GM12878 (cell line): ENCODE measurements at regions not wholly inside any gene's neighbourhood (a gene's known extent, or its start where the extent isn't known, plus 50 kb on each side); places are given as distances from the start of the nearest gene placed in this dataset.

Source experiments
- ATAC-seq: fragments of 200-7000 bp; cut with Tn5 transposase; 3 replicates; pipeline ENCODE4 v1.9.1; 2020; ENCODE audit warnings: mild to moderate bottlenecking, moderate library complexity
- BruUV-seq: library from RNA; stranded (reverse); fragments of 400-500 nt; replicated peaks from 2 replicates; lab custom pipeline; 2021; lab: Mats Ljungman, UMichigan
- CTCF ChIA-PET: fragments of 300-600 bp; sonication (Branson Sonifier 250); formaldehyde crosslinking; extraction: SDS; loops from one replicate; lab custom pipeline; 2021; ENCODE audit warnings: inconsistent platforms; lab: Yijun Ruan, JAX
- POLR2A ChIA-PET: fragments of 350-600 bp; formaldehyde crosslinking; extraction: SDS; loops from one replicate; lab custom pipeline; 2021; ENCODE audit warnings: inconsistent platforms; lab: Charles Lee
- RAD21 ChIA-PET: fragments of 300-600 bp; sonication (Branson Sonifier 250); formaldehyde crosslinking; loops from one replicate; lab custom pipeline; 2023; ENCODE audit warnings: antibody characterized with exemption; ENCODE audit not compliant: unreplicated experiment; lab: Charles Lee
- SMC1A ChIA-PET: fragments of 300-600 bp; sonication (Branson Sonifier 250); formaldehyde crosslinking; loops from one replicate; lab custom pipeline; 2023; ENCODE audit not compliant: unreplicated experiment, uncharacterized antibody; lab: Charles Lee
- DNase-seq: peaks from one replicate; pipeline ENCODE4 v3.0.0-alpha.2; 2011; ENCODE audit warnings: low read depth, low spot score
- FAIRE-seq: peaks from 3 replicates; lab custom pipeline; 2011; peaks lifted over from hg19 to GRCh38; lab: Jason Lieb, UNC
- H2AFZ ChIP-seq: 2 replicates; pipeline ENCODE4 v1.6.0; 2011; ENCODE audit warnings: low read depth, low read length, control low read depth; ENCODE audit not compliant: control insufficient read depth
- H3K27ac ChIP-seq: 2 replicates; pipeline ENCODE4 v1.5.1; 2011; ENCODE audit warnings: control low read depth; ENCODE audit not compliant: control insufficient read depth, insufficient read depth
- H3K27me3 ChIP-seq, 2 experiments: replicated peaks in 1 of 2; 2 replicates each; pipeline versions ENCODE4 v1.6.0 to v1.6.1; 2011; ENCODE audit warnings: low read length in 1 of 2; ENCODE audit not compliant: control insufficient read depth in 2 of 2, insufficient read depth in 2 of 2
- H3K36me3 ChIP-seq, 2 experiments: 2 replicates each; pipeline ENCODE4 v1.5.1; 2011; ENCODE audit warnings: low read length in 1 of 2; ENCODE audit not compliant: control insufficient read depth in 2 of 2, insufficient read depth in 2 of 2
- H3K4me1 ChIP-seq: 2 replicates; pipeline ENCODE4 v1.6.1; 2011; ENCODE audit warnings: mild to moderate bottlenecking, low read length, moderate library complexity, mixed read lengths; ENCODE audit not compliant: control insufficient read depth, insufficient read depth
- H3K4me2 ChIP-seq: 2 replicates; pipeline ENCODE4 v1.6.0; 2011; ENCODE audit warnings: control low read depth; ENCODE audit not compliant: control insufficient read depth, insufficient read depth
- H3K4me3 ChIP-seq: fragments of 200-600 bp; sonication (generic); 2 replicates; pipeline ENCODE4 v1.5.1; 2016
- H3K79me2 ChIP-seq: 2 replicates; pipeline ENCODE4 v1.6.0; 2011; ENCODE audit warnings: low read length; ENCODE audit not compliant: control insufficient read depth, insufficient read depth
- H3K9ac ChIP-seq: 2 replicates; pipeline ENCODE4 v1.8.0; 2011; ENCODE audit warnings: low read length, control low read depth, mixed read lengths; ENCODE audit not compliant: control insufficient read depth, insufficient read depth
- H3K9me3 ChIP-seq: replicated peaks from 3 replicates; pipeline ENCODE4 v1.5.1; 2011; ENCODE audit warnings: mild to moderate bottlenecking, low read length; ENCODE audit not compliant: control insufficient read depth, insufficient read depth
- H4K20me1 ChIP-seq: 2 replicates; pipeline ENCODE4 v1.6.0; 2011; ENCODE audit not compliant: control insufficient read depth, insufficient read depth
- FOXK2 ChIP-seq: fragments of 450-650 bp; IDR thresholded peaks from 2 replicates; pipeline ENCODE4 v1.6.1; 2017; ENCODE audit warnings: mild to moderate bottlenecking, moderate library complexity
- GATAD2B ChIP-seq: fragments of 450-650 bp; conservative IDR thresholded peaks from 2 replicates; pipeline ENCODE4 v1.6.1; 2017; ENCODE audit warnings: low read depth, mild to moderate bottlenecking, moderate library complexity
- HDGF ChIP-seq: fragments of 450-650 bp; IDR thresholded peaks from 2 replicates; pipeline ENCODE4 v1.6.1; 2016; ENCODE audit warnings: antibody characterized with exemption
- IRF4 ChIP-seq: IDR thresholded peaks from 2 replicates; pipeline ENCODE4 v1.6.1; 2011; ENCODE audit warnings: low read depth, low read length
- RAD21 ChIP-seq: IDR thresholded peaks from 2 replicates; pipeline ENCODE4 v1.6.1; 2011; ENCODE audit warnings: mild to moderate bottlenecking, low read depth, low read length, moderate library complexity; ENCODE audit not compliant: insufficient read depth
- SUZ12 ChIP-seq: fragments of 200-600 bp; sonication (generic); IDR thresholded peaks from one replicate; pipeline ENCODE4 v1.6.1; 2018; ENCODE audit warnings: antibody characterized with exemption, mild to moderate bottlenecking; ENCODE audit not compliant: unreplicated experiment
- WGBS: methylation state at CpG from one replicate; pipeline ENCODE4 v1.1.6; 2016; ENCODE audit warnings: low lambda C conversion rate; ENCODE audit not compliant: insufficient replicate concordance, insufficient coverage; ENCODE audit errors: missing lambda C conversion rate; 5-methylcytosine and 5-hydroxymethylcytosine counted together
- in situ Hi-C: fragments of 300-500 bp; cut with MboI; formaldehyde crosslinking; loops from 9 replicates; pipeline ENCODE4 v1.14.3; 2018; ENCODE audit warnings: mixed read lengths
- intact Hi-C: fragments of 100-400 bp; cut with micrococcal nuclease; formaldehyde crosslinking; loops from one replicate; pipeline ENCODE4 v1.14.2; 2022; ENCODE audit not compliant: unreplicated experiment
- TF ChIP-seq, protein P1 (sequence below), 3 experiments: IDR thresholded peaks in 2 of 3; conservative IDR thresholded peaks in 1 of 3; 2 replicates each; pipeline ENCODE4 v1.5.1; 2011; ENCODE audit warnings: low read depth in 3 of 3, low read length in 3 of 3, mild to moderate bottlenecking in 3 of 3, control low read depth in 2 of 3, moderate library complexity in 2 of 3, inconsistent platforms in 1 of 3, mixed read lengths in 1 of 3; ENCODE audit not compliant: control insufficient read depth in 2 of 3, insufficient read depth in 1 of 3; ENCODE audit errors: extremely low read depth in 1 of 3
- TF ChIP-seq, protein P2 (sequence below): IDR thresholded peaks from 2 replicates; pipeline ENCODE4 v1.6.1; 2011; ENCODE audit warnings: borderline replicate concordance, low read depth, mild to moderate bottlenecking, moderate library complexity, mixed read lengths, low read length; ENCODE audit not compliant: insufficient read depth; ENCODE audit errors: extremely low read length

- no TSS peak for BruUV-seq
- intact Hi-C loops (no loop called here), in situ Hi-C loops (no loop called here)
- ChIA-PET SMC1A (interaction anchor here (0.6 to 2.3 kb wide), 4 partner anchors 12 to 587 kb away, joined by 3 to 6 read pairs (median 4); no protein-coding TSS in a partner anchor), POLR2A (no interaction called here), RAD21 (no interaction called here), CTCF (interaction anchor here (0.7 to 1.4 kb wide), 3 partner anchors 9 to 13 kb away, joined by 3 to 5 read pairs (median 4); no protein-coding TSS in a partner anchor)
- H3K9me3 ChIP-seq = no peaks in the 10 kb centered on the region
- TF ChIP-seq, protein P1, sequence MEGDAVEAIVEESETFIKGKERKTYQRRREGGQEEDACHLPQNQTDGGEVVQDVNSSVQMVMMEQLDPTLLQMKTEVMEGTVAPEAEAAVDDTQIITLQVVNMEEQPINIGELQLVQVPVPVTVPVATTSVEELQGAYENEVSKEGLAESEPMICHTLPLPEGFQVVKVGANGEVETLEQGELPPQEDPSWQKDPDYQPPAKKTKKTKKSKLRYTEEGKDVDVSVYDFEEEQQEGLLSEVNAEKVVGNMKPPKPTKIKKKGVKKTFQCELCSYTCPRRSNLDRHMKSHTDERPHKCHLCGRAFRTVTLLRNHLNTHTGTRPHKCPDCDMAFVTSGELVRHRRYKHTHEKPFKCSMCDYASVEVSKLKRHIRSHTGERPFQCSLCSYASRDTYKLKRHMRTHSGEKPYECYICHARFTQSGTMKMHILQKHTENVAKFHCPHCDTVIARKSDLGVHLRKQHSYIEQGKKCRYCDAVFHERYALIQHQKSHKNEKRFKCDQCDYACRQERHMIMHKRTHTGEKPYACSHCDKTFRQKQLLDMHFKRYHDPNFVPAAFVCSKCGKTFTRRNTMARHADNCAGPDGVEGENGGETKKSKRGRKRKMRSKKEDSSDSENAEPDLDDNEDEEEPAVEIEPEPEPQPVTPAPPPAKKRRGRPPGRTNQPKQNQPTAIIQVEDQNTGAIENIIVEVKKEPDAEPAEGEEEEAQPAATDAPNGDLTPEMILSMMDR (IDR thresholded peaks at IDR 0.05 in 2 of 3, conservative IDR thresholded peaks at IDR 0.05 in 1 of 3; ENCODE audit: control insufficient read depth in 2 of 3, extremely low read depth in 1 of 3, insufficient read depth in 1 of 3, low read depth in 3 of 3, low read length in 3 of 3) = no peak
- TF ChIP-seq IRF4 = no peak
- TF ChIP-seq GATAD2B = no peak
- TF ChIP-seq SUZ12 = no peak
- TF ChIP-seq, protein P2, sequence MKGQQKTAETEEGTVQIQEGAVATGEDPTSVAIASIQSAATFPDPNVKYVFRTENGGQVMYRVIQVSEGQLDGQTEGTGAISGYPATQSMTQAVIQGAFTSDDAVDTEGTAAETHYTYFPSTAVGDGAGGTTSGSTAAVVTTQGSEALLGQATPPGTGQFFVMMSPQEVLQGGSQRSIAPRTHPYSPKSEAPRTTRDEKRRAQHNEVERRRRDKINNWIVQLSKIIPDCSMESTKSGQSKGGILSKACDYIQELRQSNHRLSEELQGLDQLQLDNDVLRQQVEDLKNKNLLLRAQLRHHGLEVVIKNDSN = no peak
- TF ChIP-seq FOXK2 = no peak
- no peak for TF ChIP-seq HDGF
- no peak for TF ChIP-seq RAD21
- H4K20me1 ChIP-seq = no peaks in the 10 kb centered on the region
- DNase-seq (no peak), ATAC-seq (no peak), FAIRE-seq (no peak)
- no peaks in the 10 kb centered on the region for H3K27me3 ChIP-seq
- H2AFZ ChIP-seq = no peak overlapping the region
- H3K79me2 ChIP-seq = no peaks in the 10 kb centered on the region
- H3K4me1 ChIP-seq = no peaks in the 10 kb centered on the region
- H3K9ac ChIP-seq = no peak overlapping the region
- WGBS = 22% methylated on average over 3 of the region's 3 CpGs
- H3K27ac ChIP-seq = no peak overlapping the region
- H3K4me3 ChIP-seq = no peak overlapping the region
- no peak overlapping the region for H3K4me2 ChIP-seq
- H3K36me3 ChIP-seq = no peaks in the 10 kb centered on the region
These were observed 644.5 kb upstream of the GRM7 start for GRCh38 chr3:6216135-6217026.
